ENCODE measurements at regions not wholly inside any gene's neighbourhood (a gene's known extent, or its start where the extent isn't known, plus 50 kb on each side); places are given as distances from the start of the nearest gene placed in this dataset.
A peak's percentile ranks its signal among the peaks of the same experiment; 100 is the strongest.

- no peaks in the 10 kb centered on the region for H3K4me1 Mint-ChIP-seq (ENCODE audit: low read depth)
- no peak for DNase-seq
- TF ChIP-seq, protein P1, sequence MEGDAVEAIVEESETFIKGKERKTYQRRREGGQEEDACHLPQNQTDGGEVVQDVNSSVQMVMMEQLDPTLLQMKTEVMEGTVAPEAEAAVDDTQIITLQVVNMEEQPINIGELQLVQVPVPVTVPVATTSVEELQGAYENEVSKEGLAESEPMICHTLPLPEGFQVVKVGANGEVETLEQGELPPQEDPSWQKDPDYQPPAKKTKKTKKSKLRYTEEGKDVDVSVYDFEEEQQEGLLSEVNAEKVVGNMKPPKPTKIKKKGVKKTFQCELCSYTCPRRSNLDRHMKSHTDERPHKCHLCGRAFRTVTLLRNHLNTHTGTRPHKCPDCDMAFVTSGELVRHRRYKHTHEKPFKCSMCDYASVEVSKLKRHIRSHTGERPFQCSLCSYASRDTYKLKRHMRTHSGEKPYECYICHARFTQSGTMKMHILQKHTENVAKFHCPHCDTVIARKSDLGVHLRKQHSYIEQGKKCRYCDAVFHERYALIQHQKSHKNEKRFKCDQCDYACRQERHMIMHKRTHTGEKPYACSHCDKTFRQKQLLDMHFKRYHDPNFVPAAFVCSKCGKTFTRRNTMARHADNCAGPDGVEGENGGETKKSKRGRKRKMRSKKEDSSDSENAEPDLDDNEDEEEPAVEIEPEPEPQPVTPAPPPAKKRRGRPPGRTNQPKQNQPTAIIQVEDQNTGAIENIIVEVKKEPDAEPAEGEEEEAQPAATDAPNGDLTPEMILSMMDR (IDR thresholded peaks at IDR 0.05) = no peak
- H3K36me3 Mint-ChIP-seq (ENCODE audit: low read depth) = no peaks in the 10 kb centered on the region
- no peak overlapping the region for H3K27ac Mint-ChIP-seq
- peaks cover 14% of the 10 kb centered on the region for H3K27me3 Mint-ChIP-seq (ENCODE audit: insufficient read depth)
- H3K4me3 Mint-ChIP-seq = no peak overlapping the region
- no peaks in the 10 kb centered on the region for H3K9me3 Mint-ChIP-seq
Measured at GRCh38 chr7:22016507-22016906, 70.8 kb upstream of the CDCA7L start.

GRCh38 chr7:22013711-22014110 lies 68.0 kb upstream of the CDCA7L start:
- TF ChIP-seq, protein P1 (IDR thresholded peaks at IDR 0.05) = no peak
- H3K27ac Mint-ChIP-seq = no peak overlapping the region
- H3K4me3 Mint-ChIP-seq = no peak overlapping the region
- no peak for DNase-seq
- no peaks in the 10 kb centered on the region for H3K9me3 Mint-ChIP-seq
- H3K27me3 Mint-ChIP-seq (ENCODE audit: insufficient read depth) = peaks cover 18% of the 10 kb centered on the region
- no peaks in the 10 kb centered on the region for H3K36me3 Mint-ChIP-seq (ENCODE audit: low read depth)
- 0 out of 2 replicates have a peak, but pooled peaks cover 4% of the 10 kb centered on the region for H3K4me1 Mint-ChIP-seq (ENCODE audit: low read depth)

DNA sequence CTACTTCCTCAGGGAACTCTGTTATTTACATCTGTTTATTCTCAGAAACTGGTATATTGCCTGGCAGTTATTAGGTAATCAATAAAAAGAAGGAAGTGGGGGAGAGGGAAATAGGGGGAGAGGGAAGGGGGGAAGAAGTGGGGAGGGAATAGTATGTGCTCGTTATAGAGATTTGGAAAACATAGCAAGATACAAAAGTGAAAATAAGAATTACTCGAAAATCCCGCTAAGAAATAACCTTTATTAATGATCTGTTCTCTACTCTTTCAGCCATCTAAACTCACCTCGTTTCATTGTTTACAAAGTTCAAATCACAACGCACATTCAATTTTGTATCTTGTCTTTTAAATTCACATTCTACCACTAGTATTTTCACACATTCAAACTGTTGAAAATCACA lies 63.0 kb upstream of the CDCA7L start:
- H3K27me3 Mint-ChIP-seq (ENCODE audit: insufficient read depth) = peaks cover 8% of the 10 kb centered on the region
- 0 out of 2 replicates have a peak, but pooled peaks cover 4% of the 10 kb centered on the region for H3K4me1 Mint-ChIP-seq (ENCODE audit: low read depth)
- TF ChIP-seq, protein P1 (IDR thresholded peaks at IDR 0.05) = no peak
- H3K9me3 Mint-ChIP-seq = no peaks in the 10 kb centered on the region
- H3K36me3 Mint-ChIP-seq (ENCODE audit: low read depth) = no peaks in the 10 kb centered on the region
- H3K4me3 Mint-ChIP-seq = peak overlapping the region; percentile 33; the same call in 1 of the 2 replicates
- H3K27ac Mint-ChIP-seq = no peak overlapping the region
- no peak for DNase-seq

DNA sequence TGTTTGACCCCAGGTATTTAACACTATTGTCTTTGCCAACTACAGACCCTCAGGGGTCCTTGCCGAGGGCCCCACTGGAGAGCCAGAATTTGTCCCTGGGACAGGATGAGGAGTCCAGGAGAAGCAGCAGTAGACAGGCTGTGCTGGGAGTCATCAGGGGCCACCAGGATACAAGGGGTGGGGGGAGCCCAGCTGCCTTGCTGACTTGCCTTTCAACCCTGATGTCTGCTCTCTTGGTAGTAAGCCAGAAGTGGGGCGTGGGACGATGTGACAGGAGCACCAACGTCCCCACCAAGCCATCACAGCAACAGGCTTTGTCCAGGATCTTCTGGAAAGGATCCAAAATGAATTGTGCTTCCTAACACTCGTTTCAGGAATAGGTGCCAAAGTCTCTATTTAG lies 62.4 kb upstream of the CDCA7L start:
- Mint-ChIP-seq H3K4me1 (ENCODE audit: low read depth) (0 out of 2 replicates have a peak, but pooled peaks cover 4% of the 10 kb centered on the region), H3K4me3 (no peak overlapping the region), H3K36me3 (ENCODE audit: low read depth) (no peaks in the 10 kb centered on the region), H3K27me3 (ENCODE audit: insufficient read depth) (peaks cover 8% of the 10 kb centered on the region), H3K27ac (no peak overlapping the region), H3K9me3 (no peaks in the 10 kb centered on the region)
- DNase-seq = no peak
- TF ChIP-seq, protein P1 (IDR thresholded peaks at IDR 0.05) = no peak

DNA sequence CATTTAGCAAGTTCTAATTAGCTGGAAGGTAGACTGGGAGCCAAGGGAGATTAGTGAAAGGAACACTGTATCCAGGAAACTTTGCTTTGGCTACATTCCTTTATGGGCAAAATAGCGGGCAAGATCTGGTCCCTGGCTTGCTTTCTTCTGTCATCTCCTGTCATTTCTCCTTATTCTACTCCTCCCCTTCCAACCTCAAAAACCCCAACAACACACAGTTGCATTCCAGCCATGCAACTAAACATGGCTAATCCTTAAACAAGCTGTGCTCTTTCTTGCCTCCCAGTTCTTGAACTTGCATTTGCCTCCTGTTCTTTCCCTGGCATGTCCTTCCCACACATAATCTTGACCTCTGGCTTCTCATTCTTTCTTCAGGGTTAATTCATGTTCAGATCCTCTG lies 59.5 kb upstream of the CDCA7L start:
- Mint-ChIP-seq H3K36me3 (ENCODE audit: low read depth) (no peaks in the 10 kb centered on the region), H3K9me3 (no peaks in the 10 kb centered on the region), H3K27ac (no peak overlapping the region), H3K27me3 (ENCODE audit: insufficient read depth) (peaks cover 6% of the 10 kb centered on the region), H3K4me1 (ENCODE audit: low read depth) (peaks cover 22% of the 10 kb centered on the region), H3K4me3 (no peak overlapping the region)
- no peak for DNase-seq
- TF ChIP-seq, protein P1 (IDR thresholded peaks at IDR 0.05) = no peak

DNA sequence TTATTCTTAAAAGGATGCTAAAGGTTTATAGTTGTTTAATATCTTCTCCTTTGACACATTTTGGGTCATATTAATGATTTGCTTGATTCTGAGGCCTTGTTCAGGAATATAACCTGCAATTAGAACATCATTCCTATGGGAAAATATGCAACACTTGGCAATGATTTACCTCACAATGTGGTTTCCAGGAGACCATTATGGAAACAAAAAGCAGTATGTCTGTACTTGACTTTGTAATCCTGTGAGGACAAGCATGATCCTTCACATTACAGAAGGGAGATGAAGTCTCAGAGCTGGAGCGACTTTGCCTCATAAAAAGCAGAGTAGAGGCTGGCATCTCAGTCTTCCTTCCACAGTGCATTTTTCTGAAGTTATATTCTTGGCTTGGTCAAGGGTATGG lies 57.0 kb upstream of the CDCA7L start:
- Mint-ChIP-seq H3K27me3 (ENCODE audit: insufficient read depth) (no peaks in the 10 kb centered on the region; the same call in 1 of the 2 replicates), H3K4me1 (ENCODE audit: low read depth) (peaks cover 18% of the 10 kb centered on the region), H3K9me3 (no peaks in the 10 kb centered on the region), H3K4me3 (no peak overlapping the region), H3K36me3 (ENCODE audit: low read depth) (no peaks in the 10 kb centered on the region), H3K27ac (no peak overlapping the region)
- TF ChIP-seq, protein P1 (IDR thresholded peaks at IDR 0.05) = no peak
- DNase-seq = no peak
